Spleen (tissue), 11 donors: ENCODE measurements at regions not wholly inside any gene's neighbourhood (a gene's known extent, or its start where the extent isn't known, plus 50 kb on each side); places are given as distances from the start of the nearest gene placed in this dataset.

Experiments
- DNase-seq: peaks from one replicate; pipeline ENCODE4 v3.0.0-alpha.2; 2020
- H3K27ac ChIP-seq, 8 donors: fragments of 200-600 bp; sonication (generic) in 7 of 8; 1 replicate in 4 of 8; 2 replicates in 4 of 8; pipeline versions ENCODE4 v1.5.0 to v1.8.0; 2016 to 2021; ENCODE audit warnings: inconsistent platforms in 4 of 8, mild to moderate bottlenecking in 4 of 8, moderate library complexity in 1 of 8
- H3K27me3 ChIP-seq, 7 donors: fragments of 200-600 bp; sonication (generic) in 6 of 7; replicated peaks in 1 of 7; 1 replicate in 4 of 7; 2 replicates in 3 of 7; pipeline versions ENCODE4 v1.5.0 to v1.8.0; 2016 to 2021; ENCODE audit warnings: inconsistent platforms in 3 of 7, mild to moderate bottlenecking in 1 of 7
- H3K36me3 ChIP-seq, 6 donors: fragments of 200-600 bp; sonication (generic) in 5 of 6; 1 replicate in 4 of 6; 2 replicates in 2 of 6; pipeline versions ENCODE4 v1.5.0 to v1.8.0; 2016 to 2021; ENCODE audit warnings: inconsistent platforms in 2 of 6
- H3K4me1 ChIP-seq, 6 donors: fragments of 200-600 bp; sonication (generic) in 5 of 6; 1 replicate in 3 of 6; 2 replicates in 3 of 6; pipeline versions ENCODE4 v1.5.0 to v1.8.0; 2016 to 2021; ENCODE audit warnings: inconsistent platforms in 3 of 6
- H3K4me3 ChIP-seq, 8 donors: fragments of 200-600 bp; sonication (generic) in 7 of 8; 1 replicate in 4 of 8; 2 replicates in 4 of 8; pipeline versions ENCODE4 v1.5.0 to v1.8.0; 2016 to 2021; ENCODE audit warnings: inconsistent platforms in 4 of 8, mild to moderate bottlenecking in 4 of 8, moderate library complexity in 2 of 8
- H3K9me3 ChIP-seq, 8 donors: fragments of 200-600 bp; sonication (generic) in 7 of 8; 1 replicate in 4 of 8; 2 replicates in 4 of 8; pipeline versions ENCODE4 v1.5.0 to v1.8.0; 2016 to 2021; ENCODE audit warnings: inconsistent platforms in 4 of 8
- POLR2A ChIP-seq, 3 donors: fragments of 450-650 bp; IDR thresholded peaks; one replicate each; pipeline ENCODE4 v1.5.1; 2017; ENCODE audit warnings: antibody characterized with exemption in 3 of 3, mild to moderate bottlenecking in 1 of 3
- POLR2AphosphoS5 ChIP-seq, 3 donors: sonication (generic); formaldehyde crosslinking; IDR thresholded peaks; one replicate each; pipeline ENCODE4 v1.5.1; 2017; ENCODE audit warnings: antibody characterized with exemption in 3 of 3
- WGBS, 5 donors: extraction: QIAGEN DNeasy Blood & Tissue Kit in 3 of 5; methylation state at CpG; one replicate each; pipeline versions ENCODE4 v1.1.5 to v1.1.7; 2013 to 2018; 5-methylcytosine and 5-hydroxymethylcytosine counted together
- intact Hi-C: fragments of 100-400 bp; cut with DNase I; formaldehyde crosslinking; loops from one replicate; pipeline ENCODE4 v1.15.0; 2023; ENCODE audit warnings: low total_unique reads
- TF ChIP-seq, protein P1 (sequence below), 11 experiments: fragments of 200-600 bp in 7 of 11; fragments of 450-650 bp in 4 of 11; sonication (generic) in 4 of 11; IDR thresholded peaks in 8 of 11; conservative IDR thresholded peaks in 3 of 11; 1 replicate in 7 of 11; 2 replicates in 4 of 11; pipeline versions ENCODE4 v1.4.0 to v1.8.0; 2016 to 2021; ENCODE audit warnings: antibody characterized with exemption in 11 of 11, inconsistent platforms in 4 of 11, mild to moderate bottlenecking in 1 of 11
- donor health status: healthy with polysubstance abuse.
- donor health status: DM: no; HTN: no; CAD: no; lungs with moderate emphysema.
- donor health status: DM: no; HTN: no; CAD: no.
- donor health status: Bipolar disorder and iron deficiency.
- donor health status: healthy.
- donor health status: DM: no; HTN: no; CAD: no.
- donor health status: DM: yes; HTN: yes; CAD: no.

DNA sequence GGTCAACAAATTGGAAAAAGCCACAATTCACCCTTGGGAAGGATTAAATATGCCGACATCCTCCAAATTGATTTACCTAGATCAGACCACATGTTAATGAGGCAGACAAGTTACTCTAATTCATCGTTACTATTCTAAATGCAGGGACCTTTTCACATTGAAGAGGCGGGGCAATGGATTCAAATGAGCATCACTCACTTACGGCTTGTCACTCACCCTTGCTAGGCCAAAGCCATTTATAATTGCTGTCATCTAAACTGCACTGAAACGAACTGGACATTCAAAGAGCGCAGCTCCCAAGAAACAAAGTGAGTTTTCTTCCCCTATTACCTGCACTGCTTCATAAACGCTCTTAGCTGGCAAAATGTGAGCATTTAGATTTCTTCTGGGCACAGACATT, 313.9 kb downstream of the WDR72 start:
- no peak overlapping the region for H3K4me3 ChIP-seq
- H3K27me3 ChIP-seq: no peaks in the 10 kb centered on the region
- intact Hi-C loops: no loop called here
- WGBS, 5 donors: 86 to 95% (median 88%) methylated on average over 7 of the region's 7 CpGs
- H3K4me1 ChIP-seq: peaks cover 0 to 10% (median 3%) of the 10 kb centered on the region in 6 donors
- H3K9me3 ChIP-seq: no peaks in the 10 kb centered on the region
- H3K36me3 ChIP-seq: no peaks in the 10 kb centered on the region
- DNase-seq: no peak
- TF ChIP-seq POLR2AphosphoS5 (IDR thresholded peaks at IDR 0.05) (no peak), POLR2A (IDR thresholded peaks at IDR 0.05) (no peak)
- TF ChIP-seq, protein P1, sequence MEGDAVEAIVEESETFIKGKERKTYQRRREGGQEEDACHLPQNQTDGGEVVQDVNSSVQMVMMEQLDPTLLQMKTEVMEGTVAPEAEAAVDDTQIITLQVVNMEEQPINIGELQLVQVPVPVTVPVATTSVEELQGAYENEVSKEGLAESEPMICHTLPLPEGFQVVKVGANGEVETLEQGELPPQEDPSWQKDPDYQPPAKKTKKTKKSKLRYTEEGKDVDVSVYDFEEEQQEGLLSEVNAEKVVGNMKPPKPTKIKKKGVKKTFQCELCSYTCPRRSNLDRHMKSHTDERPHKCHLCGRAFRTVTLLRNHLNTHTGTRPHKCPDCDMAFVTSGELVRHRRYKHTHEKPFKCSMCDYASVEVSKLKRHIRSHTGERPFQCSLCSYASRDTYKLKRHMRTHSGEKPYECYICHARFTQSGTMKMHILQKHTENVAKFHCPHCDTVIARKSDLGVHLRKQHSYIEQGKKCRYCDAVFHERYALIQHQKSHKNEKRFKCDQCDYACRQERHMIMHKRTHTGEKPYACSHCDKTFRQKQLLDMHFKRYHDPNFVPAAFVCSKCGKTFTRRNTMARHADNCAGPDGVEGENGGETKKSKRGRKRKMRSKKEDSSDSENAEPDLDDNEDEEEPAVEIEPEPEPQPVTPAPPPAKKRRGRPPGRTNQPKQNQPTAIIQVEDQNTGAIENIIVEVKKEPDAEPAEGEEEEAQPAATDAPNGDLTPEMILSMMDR (IDR thresholded peaks at IDR 0.05 in 8 of 11, conservative IDR thresholded peaks at IDR 0.05 in 3 of 11): no peak
- H3K27ac ChIP-seq: no peak overlapping the region

DNA sequence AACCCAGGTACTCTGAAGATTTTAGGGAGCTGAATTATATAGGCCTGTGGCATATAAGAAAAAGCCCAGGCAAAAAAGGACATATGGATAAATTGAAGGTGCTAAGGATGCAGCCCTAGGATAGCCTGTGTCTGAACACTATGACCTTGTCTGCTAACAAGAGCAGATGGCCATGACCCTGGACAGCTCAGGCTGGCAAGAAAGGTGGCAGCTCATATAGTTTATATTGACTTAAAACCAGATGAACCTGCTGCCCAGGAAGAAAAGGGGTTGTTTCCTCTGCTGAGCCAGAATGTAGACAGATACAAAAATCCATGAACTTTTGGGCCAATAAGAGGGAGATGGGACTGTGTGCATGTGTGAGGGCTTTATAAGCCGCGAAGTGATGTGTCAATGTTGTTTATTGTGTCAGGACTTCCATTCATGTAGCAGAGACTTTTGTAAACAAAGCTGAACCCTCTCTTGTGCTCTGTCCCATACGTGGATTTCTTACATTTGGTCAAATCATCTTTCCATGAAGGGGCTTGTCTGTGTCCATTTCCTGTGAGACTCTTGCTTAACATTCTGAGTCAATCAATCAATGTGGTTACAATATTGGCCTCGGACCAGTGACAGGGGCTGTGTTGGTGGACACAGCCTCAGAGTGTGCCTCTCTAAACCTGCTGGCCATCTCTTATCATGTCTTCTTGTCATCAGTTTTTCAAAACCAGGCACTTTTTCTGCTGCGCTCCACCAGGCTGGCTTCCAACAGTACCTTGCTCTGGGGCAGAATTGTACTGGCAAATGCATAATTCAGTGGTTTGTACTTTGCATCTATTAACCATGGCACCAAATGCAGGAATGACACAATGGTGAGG, 321.2 kb downstream of the WDR72 start:
- 73 to 87% (median 78%) methylated on average over 5 of the region's 5 CpGs for WGBS, 5 donors

DNA sequence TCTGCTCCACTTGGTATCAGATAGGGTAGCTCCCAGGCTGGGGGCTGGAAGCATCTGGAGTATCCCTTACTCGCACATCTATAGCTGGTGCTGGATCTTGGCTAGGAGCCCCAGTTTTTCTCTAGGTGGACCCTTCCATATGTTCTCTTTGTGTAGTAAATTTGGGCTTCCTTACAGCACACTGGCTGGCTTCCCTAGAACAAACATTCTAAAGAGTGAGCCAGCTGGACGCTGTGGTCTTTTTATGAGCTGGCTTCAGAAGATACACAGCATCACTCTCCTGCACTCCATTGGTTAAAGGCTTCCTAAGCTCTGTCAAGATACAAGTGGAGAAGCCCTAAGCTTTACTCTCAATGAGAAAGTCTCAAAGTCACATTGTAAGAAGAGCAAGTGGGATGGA, 322.1 kb downstream of the WDR72 start:
- TF ChIP-seq POLR2AphosphoS5 (IDR thresholded peaks at IDR 0.05): no peak
- TF ChIP-seq POLR2A (IDR thresholded peaks at IDR 0.05): no peak
- TF ChIP-seq, protein P1 (IDR thresholded peaks at IDR 0.05 in 8 of 11, conservative IDR thresholded peaks at IDR 0.05 in 3 of 11): no peak
- intact Hi-C loops: no loop called here
- no peak for DNase-seq
- WGBS, 5 donors: 75 to 92% (median 91%) methylated on average over 2 of the region's 2 CpGs
- Histone ChIP-seq H3K36me3 (no peaks in the 10 kb centered on the region), H3K27me3 (no peaks in the 10 kb centered on the region), H3K27ac (no peak overlapping the region), H3K4me1 (no peaks in the 10 kb centered on the region), H3K9me3 (no peaks in the 10 kb centered on the region), H3K4me3 (no peak overlapping the region)

More for the DNA sequence above, 321.2 kb downstream of the WDR72 start:
- intact Hi-C loops: no loop called here
- H3K4me3 ChIP-seq: no peak overlapping the region
- no peaks in the 10 kb centered on the region for H3K36me3 ChIP-seq
- H3K27ac ChIP-seq: no peak overlapping the region
- H3K9me3 ChIP-seq: no peaks in the 10 kb centered on the region
- no peaks in the 10 kb centered on the region for H3K27me3 ChIP-seq
- H3K4me1 ChIP-seq: no peaks in the 10 kb centered on the region
- TF ChIP-seq, protein P1 (IDR thresholded peaks at IDR 0.05 in 8 of 11, conservative IDR thresholded peaks at IDR 0.05 in 3 of 11): no peak
- no peak for TF ChIP-seq POLR2AphosphoS5 (IDR thresholded peaks at IDR 0.05)
- no peak for TF ChIP-seq POLR2A (IDR thresholded peaks at IDR 0.05)
- no peak for DNase-seq

DNA sequence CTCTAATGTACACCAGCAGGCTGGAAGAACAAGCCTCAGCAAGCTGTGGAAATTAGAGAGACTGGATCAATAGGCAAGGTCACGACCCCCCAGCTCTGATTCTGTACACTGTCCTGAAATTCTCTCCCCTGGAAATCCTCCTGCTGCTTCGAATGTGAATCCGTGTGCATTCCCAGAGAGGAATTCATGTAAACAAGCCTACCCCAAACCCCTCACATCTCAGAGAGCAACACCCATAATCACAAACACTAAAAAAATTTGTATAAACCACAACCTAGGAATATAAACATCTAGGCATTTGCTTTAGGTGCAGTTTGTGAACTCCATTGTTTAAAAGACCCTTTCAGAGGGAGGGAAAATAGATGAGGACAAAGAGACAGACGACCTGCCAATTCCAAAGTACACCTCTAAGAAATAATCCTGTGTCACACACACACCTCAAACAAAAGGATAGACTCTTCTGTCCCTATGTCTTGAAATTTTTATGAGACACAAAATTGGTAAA, 325.2 kb downstream of the WDR72 start:
- Histone ChIP-seq H3K27me3 (no peaks in the 10 kb centered on the region), H3K36me3 (no peaks in the 10 kb centered on the region), H3K4me1 (no peaks in the 10 kb centered on the region), H3K4me3 (no peak overlapping the region), H3K9me3 (no peaks in the 10 kb centered on the region), H3K27ac (no peak overlapping the region)
- no peak for TF ChIP-seq POLR2AphosphoS5 (IDR thresholded peaks at IDR 0.05)
- no peak for TF ChIP-seq POLR2A (IDR thresholded peaks at IDR 0.05)
- TF ChIP-seq, protein P1 (IDR thresholded peaks at IDR 0.05 in 8 of 11, conservative IDR thresholded peaks at IDR 0.05 in 3 of 11): no peak
- WGBS, 5 donors: 54 to 62% (median 60%) methylated on average over 4 of the region's 4 CpGs
- DNase-seq: no peak
- intact Hi-C loops: no loop called here
